NCI-H146 treated with DMSO at 0.1 percent for 48 hours (cell line): ENCODE measurements at regions not wholly inside any gene's neighbourhood (a gene's known extent, or its start where the extent isn't known, plus 50 kb on each side); places are given as distances from the start of the nearest gene placed in this dataset.

Source experiments
- DNase-seq: peaks from one replicate; lab custom pipeline; 2025; ENCODE audit not compliant: unreplicated experiment; lab: John Stamatoyannopoulos, UW

DNA sequence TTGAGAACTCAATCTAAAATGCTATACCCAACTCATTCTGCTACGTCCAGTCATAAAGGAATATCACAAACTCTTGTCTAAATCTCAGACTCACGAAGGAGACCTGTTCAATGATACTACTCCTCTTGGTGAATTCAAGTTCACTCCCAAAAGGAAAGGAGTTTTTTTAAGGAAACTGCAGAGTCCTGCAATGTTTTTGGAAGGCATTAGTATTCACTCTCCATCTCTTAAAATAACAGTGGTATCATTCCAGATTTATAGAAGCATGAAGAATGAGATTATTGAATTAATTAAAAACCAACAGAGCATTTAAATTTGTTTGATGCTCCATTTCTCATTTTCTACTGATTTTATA, 73.4 kb downstream of the FOXD1 start:
- DNase-seq = no peak

DNA sequence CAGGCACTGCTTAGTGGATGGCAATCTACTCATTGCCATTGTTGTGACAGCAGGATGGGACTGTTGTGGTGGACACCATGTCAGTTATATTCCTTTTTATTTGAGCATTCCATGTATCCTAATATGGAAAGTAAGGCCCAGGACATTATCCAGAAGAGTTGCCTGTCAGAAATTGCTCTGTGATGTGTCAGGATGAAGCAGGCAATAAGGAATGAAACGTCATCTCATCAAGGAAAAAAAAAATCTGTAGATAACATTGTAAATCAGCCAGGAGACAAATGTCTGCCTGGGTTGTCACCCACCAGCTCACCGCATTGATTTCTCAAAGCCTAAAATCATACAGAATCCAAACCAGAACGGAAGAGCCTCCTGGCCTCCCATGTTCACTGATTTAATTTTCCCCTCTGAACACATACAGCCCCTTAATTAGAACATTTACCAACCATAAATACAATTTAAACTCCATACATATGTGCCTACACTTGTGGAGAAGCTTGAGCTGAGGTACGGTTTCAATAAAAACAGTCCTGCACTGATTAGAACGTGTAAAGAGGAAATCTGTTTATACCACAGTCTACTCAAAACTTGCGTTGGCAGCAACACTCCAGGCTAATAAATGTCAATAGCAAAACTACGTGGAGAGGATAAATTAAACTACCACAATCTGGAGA, 73.9 kb downstream of the FOXD1 start:
- DNase-seq = no peak

DNA sequence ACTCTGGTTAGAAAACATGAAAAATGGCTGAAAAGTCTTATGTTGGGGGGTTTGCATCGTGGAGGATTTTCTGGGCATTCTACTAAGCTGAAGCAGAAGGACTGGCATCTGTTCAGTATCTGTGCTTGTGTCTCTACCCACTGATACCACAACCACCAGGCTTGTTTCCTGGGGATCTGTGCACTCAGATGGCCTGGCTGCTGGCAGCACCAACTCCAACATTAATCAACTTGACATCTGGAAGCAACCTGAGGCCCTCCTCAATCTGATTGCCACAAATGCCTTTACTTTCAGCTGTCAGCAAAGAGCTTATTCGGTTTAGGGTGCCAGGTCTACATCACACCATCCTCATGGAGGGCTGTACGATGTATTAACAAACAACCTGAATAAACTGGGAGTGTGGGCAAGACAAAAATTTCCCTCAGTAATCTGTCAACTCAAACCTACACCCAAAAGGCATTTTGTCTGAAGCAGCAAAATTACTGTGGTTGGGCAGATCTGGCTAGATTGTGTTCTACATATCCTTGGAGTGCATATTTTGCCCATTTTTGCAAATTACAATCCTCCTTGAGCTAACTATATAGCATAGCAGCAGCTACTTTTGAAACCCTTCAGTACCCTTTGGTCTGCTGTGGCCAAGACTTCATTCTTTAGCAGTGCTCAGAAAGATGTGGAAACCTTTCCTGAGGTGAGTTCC, 74.6 kb downstream of the FOXD1 start:
- no peak for DNase-seq

GRCh38 chr5:73370640-73371583, 77.7 kb downstream of the FOXD1 start:
- no peak for DNase-seq

DNA sequence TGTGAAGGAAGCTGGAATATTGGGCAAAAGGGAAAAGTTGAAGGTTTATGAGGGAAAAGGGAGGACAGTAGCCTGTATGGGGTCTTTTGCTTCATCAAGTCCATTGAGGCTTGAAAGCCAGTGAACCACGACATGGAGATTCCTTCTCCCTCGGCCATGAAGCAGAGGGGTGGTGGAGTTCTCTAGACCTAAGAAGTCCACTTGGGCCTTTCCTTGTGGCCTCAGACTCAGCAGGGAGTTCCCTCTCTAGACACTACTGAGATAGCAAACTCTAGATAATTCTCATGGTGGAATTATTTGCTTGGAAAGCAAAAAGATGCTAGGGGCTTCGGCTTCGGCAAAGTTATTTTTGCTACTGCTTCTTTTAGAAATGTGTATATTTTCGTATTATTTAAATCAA, 78.5 kb downstream of the FOXD1 start:
- DNase-seq = no peak

GRCh38 chr5:73369278-73369677, 79.3 kb downstream of the FOXD1 start:
- no peak for DNase-seq

GRCh38 chr5:73367650-73368049, 80.9 kb downstream of the FOXD1 start:
- no peak for DNase-seq

GRCh38 chr5:73365990-73366667, 82.4 kb downstream of the FOXD1 start:
- DNase-seq = no peak

DNA sequence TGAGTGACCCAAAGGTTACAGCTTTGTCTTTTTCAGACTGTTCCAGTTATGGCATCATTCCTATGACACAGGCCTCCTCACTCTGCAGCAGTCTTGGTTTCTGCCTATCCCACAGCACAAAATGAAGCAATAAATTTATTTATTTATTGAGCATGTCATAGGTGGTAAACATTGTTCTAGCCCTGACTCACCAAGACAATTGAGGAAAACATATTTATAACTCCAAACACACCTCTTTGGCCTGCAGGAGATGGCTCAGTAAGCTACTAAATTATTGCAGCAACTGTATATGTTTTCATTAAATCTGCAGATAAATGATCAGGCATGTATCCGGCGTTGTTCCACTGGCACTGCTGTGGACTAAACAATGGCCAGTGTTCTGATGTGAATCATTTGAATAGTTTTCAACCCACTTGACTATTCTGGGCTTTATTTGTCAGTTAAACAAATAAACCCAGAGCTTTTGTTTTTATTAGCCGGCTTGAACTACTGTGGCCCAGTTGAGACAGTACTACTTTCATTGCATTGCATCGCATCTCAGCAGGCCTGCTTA, 83.2 kb downstream of the FOXD1 start:
- no peak for DNase-seq

DNA sequence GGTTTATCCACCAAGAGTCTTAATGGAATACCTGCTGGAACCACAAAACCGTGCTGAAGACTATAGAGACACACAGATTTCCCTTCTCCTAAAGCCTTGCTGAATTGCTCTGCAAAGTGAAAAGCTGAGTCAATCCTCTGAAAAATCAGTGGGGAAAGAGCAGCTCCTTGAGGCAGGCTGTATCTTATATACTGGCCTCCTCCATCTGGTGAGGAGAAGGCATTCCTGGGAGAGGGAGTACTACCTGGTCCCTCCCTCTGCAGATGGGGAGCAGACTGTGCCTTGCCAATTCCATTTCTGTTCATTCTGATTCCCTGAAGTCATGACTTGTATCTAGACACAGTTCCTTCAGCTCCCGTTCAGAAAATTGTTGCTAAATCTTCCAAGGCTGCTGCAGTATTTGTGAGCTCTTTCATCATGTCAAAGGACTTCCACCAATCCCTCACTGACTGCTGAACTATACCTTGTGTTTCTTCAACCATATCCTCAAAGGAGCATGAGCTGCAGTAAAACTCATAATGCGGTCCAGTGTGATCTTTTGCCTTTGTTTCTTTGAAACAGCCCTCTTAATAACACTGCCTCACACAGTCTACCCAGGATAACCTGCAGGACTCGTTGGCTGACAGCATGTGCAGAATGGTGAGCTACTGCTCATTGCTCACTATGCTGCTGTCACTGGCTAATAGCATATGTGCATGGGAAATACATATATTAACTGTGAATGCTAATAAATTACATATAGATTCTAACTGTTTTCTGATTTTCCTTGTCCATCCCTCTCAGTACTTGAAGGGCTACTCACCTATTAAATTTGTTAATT, 84.5 kb downstream of the FOXD1 start:
- DNase-seq = no peak

DNA sequence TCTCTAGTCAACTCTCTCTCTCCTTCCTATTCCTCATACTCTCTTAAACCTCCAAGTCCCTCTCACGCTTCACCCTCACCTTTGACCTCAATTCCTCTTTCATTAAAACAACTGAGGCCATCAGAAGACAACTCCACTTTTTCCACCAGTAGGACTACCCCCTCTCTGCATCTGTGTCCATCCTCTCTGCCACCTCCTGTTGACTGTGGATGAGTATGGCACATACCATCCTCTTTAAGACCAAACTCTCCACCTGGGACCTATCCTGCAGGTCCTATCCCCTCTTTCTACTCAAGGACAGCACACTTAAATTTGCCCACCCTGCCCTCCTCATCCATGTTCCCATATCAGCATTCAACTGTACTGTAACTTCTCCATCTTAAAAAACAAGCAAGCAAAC, 89.2 kb downstream of the FOXD1 start:
- DNase-seq = no peak

DNA sequence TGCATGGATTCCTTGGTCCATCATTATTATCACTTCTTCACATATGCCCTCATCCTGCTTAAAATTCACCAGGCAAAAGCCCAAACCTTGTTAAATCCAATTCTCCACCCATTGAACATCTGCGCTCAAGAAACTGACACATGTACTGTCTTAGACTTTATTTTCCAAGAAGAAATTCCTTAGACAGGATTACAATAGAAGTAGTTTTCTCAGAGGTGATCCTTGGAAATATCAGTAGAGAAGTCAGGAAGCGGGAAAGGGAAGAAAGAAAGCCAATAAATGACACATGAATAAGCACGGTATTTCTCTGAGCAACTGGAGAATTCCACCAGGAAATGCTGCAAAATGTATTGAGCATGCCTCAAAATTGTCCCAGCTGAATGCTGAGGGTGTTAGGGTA, 90.2 kb downstream of the FOXD1 start:
- DNase-seq = no peak

GRCh38 chr5:73357576-73357975, 91.0 kb downstream of the FOXD1 start:
- no peak for DNase-seq

- no peak for DNase-seq
Observed at GRCh38 chr5:73355108-73355507, 93.5 kb downstream of the FOXD1 start.

- no peak for DNase-seq
Observed at GRCh38 chr5:73354406-73354805, 94.2 kb downstream of the FOXD1 start.

DNA sequence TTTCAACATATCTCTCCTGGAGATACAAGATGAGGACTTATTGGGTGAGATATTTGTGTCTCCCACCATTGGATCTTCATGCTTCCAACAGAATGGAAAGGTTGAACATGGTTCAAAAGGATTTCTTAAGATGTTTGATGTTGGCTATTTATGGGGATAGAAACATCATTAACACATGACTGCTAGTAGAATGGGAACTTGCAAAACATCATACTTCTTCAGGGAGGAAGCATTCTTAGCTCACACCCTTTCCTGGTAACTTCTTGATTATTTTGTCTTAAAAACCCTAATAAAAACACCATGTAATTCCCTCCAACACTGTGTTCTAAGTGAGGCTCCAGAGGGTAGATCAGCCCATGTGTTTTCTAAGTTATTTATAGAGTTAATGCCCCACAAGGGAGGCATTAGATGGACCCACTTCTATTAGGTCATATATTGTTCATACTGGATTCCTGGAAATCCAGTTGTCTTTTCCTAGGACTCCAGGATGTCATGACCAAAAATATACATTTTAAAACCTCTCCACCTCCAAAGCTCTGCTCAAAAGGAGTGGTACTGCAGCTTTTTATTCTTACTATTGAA, 95.8 kb downstream of the FOXD1 start:
- DNase-seq = no peak

GRCh38 chr5:73352243-73352642, 96.3 kb downstream of the FOXD1 start:
- DNase-seq = no peak

DNA sequence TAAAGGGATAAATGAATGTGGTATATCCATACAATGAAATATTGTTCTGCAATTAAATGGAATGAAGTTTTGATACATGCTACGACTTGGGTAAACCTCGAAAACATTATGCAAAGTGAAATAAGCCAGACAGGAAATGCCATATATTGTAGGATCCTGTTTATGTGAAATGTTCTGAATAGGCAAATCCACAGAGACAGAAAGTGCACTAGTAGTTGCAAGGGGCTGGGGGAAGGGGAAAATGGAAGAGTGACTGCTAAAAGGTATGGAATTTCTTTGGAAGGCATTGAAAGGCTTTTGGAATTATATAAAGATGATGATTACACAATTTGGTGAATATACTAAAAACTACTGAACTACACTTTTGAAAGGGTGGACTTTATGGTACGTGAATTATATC, 97.0 kb downstream of the FOXD1 start:
- DNase-seq = no peak

GRCh38 chr5:73346878-73347408, 101.6 kb downstream of the FOXD1 start:
- no peak for DNase-seq

GRCh38 chr5:73344835-73345234, 103.7 kb downstream of the FOXD1 start:
- no peak for DNase-seq
